ENCODE measurements at regions not wholly inside any gene's neighbourhood (a gene's known extent, or its start where the extent isn't known, plus 50 kb on each side); places are given as distances from the start of the nearest gene placed in this dataset.

DNA sequence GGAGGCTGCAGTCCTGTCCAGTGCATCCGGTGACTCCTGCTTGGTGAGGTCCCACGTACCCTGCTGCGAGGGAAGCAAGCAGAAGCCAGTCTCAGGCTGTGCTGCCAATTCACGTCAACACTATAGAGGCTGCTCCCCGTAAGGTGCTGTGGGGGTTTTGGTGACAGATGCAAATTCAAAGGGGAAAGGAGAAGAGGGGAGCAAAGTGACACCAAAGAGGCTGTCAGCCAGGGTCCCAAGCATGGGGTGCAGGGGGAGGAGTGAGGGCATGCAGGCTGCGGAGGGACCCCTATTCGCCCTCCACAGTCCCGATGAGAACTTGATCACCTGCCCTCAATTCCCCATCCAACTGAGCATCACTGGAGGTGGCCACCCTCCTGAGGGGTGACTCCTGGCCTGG, 179.4 kb upstream of the HS6ST1 start:
- peak; percentile 10 for DNase-seq

DNA sequence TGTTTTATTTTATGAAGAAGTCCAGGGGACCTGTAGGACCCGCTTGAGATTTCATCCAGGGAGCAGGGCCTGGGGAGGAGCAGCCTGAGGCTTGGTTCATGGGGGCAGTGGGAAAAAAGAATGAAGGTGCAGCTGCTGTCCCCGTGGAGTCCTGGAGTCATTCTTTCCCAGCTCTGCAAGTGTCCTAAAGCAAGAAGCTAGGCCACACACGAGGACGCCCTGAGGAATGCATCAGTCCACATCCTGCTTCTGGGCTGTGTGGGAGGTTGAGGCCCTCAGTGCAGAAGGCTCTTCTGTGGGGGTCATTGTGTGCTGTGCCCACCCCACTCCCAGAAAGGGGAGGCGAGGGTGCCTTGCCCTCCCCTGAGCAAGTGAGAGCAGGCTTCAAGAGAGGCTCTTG, 179.9 kb upstream of the HS6ST1 start:
- DNase-seq = peak; percentile 17

DNA sequence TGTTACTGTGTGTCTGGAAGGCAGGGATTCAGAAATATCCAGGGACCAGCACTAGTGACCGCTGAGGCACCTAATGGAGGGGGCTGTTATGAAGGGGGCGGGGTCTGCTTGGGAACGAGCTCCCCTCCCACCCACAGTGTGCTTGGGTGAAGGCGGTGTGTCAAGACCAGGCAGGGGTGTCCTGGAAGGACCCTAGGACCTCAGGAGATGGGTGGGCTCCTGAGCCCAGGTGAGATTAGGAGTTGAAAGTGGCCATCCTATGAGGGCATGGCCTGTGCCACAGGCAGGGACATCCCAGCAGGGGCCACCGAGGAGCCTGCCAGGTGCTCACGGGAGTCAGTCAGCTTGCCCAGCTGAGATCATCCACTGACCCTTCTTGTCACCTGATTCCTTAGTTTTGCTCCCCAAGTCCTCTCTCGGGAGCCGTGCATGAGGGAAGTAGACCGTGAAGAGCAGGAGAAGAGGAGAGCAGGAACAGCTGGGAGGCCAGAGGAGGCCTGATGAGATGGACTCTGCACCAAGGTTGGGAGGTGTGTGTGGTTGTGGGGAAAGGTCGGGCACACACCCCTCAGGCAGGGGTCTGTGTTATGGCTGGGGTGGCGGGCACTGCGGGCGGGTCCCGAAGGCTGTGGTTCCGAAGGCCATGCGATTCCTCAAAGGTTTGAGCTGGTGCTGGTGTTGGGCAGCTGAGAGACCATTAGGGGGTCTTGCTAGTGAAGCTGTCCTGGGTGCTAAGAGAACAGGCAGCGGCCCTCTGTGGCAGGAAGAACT, 180.9 kb upstream of the HS6ST1 start:
- DNase-seq = peak; percentile 41

DNA sequence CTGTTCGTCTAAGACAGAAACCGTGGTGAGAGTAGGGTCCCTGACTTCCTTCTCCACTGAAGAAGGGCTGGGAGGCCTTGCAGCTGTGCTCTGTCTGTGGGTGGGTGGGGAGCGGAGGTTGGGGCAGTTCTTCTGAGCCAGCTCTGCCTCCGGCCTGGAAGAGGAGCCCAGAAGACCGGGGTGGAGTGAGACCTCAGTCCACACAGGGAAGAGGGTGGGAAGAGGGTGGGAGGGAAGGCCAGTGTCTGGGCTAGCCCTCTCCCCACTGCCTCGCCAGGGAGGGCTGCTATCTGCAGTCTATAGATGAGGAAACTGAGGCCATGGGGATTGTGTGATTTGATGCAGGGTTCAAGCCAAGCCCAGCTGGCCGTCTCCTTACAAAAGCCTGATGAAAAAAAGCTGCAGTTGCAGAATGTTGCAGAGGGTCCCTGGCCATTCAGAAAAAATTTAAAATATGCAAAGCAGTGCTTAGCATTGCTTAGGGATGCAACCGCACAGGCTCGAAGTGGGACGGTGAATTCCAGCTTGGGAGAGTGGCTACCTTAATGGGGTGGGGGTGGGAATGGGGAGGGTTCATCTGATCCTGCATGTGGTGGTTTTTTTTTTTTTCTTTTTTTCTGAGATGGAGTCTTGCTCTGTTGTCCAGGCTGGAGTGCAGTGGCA, 181.6 kb upstream of the HS6ST1 start:
- DNase-seq = peak; percentile 36

DNA sequence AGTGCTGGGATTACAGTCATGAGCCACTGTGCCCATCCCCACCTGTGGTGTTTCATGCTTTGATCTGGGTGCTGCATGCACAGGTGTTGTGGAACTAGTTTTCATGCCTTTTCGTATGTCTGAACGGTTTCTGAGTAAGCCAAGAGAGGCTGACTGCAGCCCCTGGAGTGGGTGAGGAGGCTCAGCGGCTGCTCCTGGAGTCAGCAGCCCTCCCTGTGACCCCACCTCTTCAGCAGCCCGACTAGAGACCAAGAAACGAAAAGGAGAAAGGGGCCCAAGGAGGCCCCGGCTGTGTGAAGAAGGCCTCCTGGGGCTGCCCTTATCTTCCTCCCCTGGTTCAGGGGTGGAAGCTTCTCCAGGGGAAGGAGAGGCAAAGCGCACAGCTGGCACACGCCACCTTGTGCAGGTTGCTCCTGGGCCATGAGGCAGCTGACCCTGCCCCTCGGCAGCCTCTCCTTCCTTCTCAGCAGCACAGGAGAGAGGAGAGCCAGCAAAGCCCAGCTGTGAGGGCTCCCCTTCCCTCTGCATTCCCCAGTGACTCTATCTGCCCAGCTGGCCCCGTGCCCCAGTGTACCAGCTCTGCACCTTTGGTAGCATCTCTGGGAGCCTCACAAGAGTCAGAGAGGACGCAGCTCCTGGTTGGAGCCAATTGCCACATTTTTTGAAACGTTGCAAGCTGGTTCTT, 182.5 kb upstream of the HS6ST1 start:
- DNase-seq = peak; percentile 32

DNA sequence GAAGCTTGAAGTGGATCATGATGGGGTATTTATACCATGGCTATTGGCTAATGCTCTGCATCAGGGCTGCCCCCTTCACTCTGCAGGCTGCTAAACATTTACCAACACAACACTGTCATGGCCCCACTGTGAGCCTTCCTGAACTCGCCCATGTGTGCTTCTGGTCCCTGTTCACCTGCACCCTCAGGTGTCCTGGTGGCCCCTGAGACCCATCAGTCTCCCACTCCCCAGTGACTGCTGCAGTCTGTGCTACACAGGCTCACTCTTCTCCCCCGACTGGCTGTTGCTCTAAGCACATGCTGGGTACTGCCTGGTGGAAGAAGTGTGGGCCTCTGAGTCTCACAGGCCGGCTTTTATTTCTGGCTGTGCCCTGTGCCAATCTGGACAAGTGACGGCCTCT, 183.0 kb upstream of the HS6ST1 start:
- DNase-seq = peak; percentile 28

DNA sequence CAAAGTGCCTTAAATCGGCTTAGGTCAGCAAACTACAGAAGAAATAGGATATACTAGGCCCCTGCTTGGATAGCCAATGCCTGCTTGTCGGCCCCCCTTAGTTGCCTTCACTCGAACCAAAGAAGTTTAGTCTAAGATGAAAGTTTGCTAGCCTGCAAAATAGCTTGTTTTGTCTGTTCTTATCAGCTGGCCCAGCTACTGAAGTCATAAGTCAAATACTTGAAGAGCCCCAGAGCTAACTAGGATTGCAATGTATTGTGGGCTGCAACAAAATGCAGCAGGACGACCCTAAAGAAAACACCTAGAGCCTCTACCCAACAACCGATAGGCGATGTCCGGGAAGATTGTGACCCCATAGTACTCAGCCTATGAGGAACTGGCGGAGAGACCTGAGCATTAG, 183.5 kb upstream of the HS6ST1 start:
- DNase-seq = no peak

DNA sequence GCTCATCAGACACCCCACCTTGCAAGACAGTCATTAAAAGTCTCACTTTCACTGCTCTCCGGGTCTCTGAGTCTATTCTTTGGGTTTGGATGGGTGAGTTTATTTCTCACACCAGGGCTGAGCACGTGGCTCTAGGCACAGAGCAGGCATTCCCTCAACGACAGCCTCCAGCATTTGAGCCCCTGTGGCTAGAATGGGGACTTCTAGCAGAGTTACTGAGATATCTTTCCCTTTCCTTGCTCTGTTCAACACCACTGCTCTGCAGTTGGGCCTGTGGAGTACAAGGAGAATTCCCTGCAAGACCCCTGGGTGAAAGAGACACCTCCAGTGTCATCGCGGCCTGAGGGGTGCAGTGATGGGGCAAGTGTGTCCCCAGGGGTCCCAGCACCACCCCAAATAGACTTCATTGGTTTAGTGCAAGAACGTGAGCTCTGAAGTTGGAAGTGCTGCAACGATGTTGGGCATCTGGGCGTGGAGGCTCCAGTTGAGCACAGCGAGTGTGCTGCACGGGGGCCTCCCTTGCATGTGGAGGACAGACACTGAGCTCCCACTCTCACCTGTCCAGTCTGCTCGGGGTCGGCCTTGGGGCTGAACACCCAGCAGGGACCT, 184.1 kb upstream of the HS6ST1 start:
- DNase-seq = peak; percentile 33

DNA sequence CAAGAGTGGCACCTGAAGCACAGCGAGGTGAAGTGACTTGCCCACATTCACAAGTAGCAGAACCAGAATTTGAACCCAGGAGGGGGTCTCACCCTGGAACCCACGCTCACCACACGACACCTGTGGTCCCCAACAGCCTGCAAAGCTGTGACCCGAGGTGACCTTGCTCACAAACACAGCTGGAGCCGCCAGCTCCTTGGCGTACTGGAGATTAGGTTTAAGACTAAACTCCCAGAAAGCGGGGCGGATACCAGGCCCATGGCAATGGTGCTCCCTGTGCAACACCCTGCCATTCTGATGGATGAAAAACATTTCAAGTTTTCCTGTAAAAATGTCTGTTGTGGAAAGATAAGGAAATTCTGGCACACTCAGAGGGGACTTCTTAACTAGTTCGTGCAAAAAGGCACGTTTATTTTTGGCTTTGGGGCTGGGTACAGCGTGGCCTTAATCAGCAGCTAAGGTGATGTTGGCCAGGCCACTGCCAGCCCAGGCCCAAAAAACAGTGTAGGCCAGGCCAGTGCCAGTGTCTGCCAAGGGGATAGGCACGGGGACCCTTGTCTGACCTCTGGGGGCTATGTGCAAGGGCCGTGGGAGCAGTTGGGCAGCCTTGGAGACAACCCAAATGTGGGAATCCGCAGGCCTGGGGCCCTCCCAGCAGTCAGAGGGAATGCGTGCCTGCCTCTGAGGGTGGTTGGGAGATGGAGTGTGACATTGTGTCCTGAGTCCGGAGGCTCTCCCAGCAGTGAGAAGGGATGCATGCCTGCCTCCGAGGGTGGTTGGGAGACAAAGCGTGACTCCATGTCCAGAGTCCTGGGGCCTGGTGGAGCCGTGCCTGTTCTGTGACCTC, 185.0 kb upstream of the HS6ST1 start:
- peak; percentile 18 for DNase-seq

DNA sequence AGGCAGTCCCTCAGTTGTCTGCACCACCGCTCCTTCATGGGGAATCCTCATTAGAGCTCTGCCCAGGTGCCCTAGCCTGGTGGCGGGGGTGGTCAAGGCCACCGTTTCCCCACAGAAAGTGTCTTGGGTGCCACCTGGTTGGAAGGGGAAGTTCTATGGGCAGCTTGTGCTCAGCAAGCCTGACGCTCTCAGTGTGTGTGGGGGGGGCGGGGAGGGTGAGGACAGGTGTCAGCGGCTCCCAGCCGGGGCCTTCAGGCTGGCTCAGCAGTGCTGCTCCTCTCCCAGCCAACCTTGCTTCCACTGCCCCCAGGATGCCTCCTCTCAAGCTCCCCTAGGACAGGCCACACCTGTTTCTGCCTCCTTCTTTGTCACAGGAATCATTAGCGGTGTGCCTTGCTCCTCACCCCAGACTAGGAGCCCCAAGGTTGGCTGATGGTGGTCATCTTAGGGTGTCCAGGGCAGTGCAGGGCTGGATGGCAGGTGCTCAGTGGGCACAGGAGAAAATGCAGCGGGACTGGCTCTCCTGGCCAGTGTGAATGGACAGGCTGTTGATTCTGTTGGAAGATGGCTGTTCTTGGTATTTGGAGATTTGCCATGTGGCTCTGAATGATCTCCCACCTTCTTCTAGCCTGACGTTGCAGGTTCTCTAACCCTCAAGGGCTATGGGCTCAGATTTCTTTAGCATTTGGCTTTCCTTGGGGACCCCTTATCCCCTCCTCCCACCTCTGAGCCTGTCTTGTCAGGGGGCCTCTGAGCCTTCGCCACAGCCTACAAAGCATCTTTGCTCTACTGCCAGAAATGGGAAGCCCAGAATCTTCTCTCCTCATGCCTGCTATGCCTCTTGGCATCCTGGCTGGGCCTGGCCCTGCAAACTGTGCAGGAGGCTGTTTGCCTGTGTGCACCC, 185.8 kb upstream of the HS6ST1 start:
- peak; percentile 25 for DNase-seq

DNA sequence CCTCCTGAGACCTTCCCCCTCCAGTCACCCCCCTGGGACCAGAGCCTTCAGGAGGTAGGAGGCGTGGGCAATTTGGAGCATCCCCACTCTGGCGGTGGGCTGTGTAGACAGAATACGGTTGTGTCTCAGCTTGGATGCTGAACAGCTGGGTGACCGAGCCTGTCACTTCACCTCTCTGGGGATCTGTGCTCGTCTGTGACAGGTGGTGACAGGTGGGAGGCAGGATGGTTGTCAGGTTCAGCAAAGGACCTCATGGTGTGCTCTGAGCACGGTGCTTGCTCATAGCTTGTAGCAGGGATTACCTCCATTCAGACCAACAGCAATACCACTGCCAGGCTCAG, 186.5 kb upstream of the HS6ST1 start:
- no peak for DNase-seq

DNA sequence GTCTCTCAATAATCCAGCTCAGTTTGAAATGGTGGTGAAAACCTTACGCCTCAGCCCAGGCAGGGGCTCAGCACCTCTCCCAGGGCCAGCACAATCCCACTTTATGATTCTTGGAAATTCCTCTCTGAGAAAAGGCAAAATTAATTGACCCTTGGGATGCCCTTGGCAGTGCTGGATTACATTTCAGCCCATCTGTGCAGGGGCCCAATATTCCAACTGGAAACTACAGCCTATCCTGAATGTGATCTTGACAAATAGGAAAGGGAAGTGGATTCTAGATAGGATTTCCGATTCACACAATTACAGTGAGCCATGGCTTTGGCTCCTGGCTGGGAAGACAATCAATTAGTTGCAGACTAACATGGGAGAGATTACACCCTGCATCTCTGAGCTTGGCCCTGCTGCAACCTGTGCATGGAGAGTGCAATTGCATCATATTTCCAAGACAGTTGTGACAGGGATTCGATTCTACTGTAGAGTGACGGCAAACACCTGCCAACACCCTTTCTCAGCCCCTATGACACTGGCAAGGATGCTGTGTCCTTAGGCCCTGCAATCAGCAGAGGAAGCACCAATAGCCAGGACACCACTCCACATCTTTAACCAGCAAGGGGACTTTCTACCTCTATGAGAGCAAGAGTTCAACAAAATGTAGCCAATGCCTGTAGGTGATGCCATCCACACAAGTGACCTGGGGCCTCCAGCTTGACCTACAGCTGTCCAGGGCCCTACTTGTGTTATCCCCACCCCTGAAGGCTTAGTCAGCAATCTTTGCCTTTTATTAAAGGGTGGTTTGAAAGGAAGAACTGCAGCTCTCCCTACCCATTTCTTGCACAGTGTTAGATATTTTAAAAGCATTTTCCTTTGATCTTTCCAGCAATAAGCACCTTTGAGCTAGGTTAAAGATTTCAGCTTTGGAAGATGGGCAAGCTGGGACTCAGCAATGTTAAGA, 187.2 kb upstream of the HS6ST1 start:
- no peak for DNase-seq

DNA sequence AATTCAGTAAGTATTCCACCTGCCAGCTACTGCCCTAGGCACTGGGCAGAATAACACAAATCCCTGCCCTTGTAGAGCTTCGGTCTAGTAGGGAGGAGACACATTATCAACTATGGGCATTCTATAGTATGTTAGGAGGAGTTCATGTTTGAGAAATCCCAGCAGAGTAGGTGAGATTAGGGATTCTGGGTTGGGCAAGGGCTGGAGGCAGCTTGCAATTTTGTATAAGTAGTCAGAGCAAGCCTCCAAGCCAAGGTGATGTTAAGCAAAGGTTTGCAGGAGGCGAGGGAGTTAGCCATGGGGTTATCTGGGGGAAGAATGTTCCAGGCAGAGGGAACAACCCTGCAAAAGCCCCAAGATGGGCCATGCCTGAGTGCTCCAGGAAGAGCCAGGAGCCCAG, 187.9 kb upstream of the HS6ST1 start:
- DNase-seq = no peak

DNA sequence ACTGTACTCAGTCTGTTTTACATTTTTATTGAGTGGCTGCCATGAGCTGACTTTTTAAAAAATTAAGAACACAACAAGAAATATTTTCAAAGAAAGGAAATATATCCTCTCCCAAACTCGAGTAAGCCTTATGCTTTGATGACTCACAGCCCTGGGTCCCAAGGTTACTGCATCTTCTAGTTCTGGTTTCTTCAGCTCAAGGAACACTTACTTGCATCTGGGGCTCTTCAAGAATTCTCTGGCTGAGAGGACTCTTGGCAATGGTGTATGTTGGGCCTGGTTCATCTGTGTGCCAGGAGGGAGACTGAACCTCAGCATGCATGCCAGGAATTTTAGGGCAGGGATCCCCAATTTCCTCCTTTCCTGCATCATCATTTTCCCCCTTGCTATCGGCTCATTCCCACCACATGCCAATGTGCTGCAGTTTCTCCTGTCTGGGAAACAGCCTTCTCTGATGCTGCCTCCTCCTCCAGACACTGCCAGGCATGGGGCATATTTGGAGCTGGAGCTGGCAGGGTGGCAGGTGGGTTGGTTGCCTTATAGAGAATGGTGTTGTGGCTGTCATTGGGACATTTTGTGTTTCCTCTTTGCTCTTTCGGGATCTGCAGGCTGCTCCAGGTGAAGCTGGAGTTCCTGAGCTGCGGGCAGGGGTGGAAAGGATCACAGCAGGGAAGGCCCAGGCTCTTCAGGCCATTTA, 192.2 kb upstream of the HS6ST1 start:
- DNase-seq = no peak

DNA sequence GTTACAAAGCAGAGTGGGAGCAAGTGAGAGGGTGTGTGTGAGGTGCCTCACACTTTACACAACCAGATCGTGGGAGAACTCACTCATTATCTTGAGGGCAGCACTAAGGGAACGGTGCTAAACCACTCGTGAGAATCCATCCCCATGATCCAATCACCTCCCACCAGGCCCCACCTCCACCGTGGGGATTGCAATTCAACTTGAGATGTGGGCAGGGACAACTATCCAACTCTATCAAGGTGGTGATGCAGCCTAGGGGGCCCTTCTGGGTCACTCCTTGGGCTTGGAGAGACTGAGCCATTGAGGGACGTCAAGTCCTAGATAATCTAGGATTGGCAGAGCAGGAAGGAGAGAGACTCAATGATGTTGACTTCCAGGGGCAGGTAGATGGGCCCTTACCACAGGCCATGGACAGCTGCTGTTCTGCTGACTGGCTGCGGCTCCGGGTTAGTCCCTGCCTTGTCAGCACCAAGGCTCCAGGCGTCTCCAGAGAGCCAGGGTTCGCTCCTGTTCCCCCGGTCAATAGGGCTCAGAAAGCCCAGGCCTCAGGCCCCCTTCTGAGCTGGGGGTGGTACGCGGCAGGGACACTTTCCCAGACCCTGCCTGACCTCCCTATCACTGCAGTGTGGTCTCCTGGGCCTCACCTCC, 193.2 kb upstream of the HS6ST1 start:
- DNase-seq = no peak

DNA sequence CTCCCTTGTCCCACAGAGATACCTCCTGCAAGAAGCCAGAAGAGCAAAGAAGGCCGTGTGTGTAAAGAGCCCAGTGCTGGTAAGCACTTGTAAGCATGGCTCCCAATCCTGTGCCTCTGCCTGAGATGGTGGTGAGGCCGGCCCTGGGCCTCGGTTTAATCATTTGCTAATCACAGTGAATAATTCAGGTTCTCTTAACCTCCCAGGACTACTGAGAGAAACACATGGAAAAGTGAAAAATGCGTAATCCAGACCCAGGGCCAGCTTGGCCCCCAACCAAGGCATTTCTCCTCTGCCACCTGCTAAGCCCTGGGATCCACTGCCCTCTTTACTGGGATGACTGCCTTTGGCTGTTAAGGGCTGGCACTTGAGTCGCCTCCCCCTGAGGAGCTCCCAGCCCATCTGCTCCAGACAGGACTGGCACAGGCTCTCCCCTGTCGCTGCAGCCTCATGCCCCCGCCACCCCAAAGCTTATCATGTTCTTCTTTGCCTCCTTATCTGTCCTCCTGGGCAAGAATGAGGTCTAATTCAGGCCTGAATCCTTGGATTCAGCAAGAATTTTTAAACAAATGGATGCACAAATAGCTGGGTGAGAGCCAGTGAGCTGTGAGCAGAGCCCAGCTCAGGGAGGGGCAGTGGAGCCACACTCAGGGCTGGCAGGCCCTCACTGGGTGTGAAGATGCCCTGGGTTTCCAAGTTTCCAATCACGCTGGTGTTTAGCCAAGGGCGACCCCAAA, 193.9 kb upstream of the HS6ST1 start:
- no peak for DNase-seq

DNA sequence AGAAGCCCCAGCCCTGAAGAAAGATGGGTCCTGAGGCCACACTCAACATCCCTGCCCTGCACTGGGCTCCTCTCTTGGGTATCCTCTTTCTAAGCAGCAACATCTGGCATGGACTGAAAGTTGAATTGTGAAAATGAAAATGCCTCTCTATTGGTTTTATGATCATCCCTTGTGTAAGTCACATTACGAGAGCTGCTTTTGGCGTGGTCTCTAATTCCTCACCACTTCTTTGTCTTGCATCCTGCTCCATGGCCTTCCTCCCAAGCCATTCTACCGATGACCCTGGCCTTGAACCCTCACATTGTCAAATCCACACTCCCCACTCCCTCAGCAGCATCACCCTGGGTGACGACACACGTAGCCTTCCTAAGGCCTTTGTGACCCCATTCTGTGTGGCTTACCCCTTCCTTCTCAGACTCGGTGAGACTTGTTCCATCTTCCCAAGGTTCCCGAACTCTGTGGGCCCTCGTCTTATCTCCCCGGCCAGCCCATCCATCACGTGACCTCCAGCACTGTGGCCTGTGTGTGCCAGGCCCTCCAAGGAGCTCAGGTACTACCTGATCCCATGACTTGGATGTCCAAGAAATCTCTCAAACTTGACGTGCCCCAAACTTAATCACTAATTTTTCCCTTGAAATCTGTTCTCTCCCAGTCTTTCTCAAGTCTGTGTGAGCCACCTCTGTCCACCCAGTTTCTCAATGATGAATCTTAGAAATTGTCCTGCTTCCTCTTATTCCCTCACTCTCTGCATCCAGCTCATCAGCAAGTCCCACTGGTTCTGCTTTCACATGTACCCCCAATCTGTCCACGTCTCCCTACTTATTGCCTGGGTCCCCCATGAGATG, 194.7 kb upstream of the HS6ST1 start:
- DNase-seq = no peak

DNA sequence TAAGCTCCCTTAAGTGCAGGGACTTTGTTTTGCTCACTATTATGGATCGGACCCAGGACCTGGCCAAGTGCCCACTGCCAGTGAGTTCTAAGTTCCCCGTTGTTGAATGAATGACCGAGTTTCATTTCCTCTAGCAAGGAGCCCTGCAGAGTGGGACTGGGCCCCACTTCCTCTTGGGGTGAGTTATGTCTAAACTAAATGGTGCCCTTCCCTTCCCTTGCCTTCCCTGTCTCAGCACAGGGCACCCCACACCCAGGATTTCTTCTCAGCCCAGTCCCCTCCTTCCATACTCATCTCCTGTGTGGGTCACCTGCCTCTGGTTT, 195.3 kb upstream of the HS6ST1 start:
- no peak for DNase-seq

Measured in activated CD8-positive, alpha-beta memory T cell treated with anti-CD3 and anti-CD28 coated beads, Interleukin-2, amount 50 U/mL, for 48 hours (primary cell).